HUES64 (cell line): ENCODE measurements at regions not wholly inside any gene's neighbourhood (a gene's known extent, or its start where the extent isn't known, plus 50 kb on each side); places are given as distances from the start of the nearest gene placed in this dataset.
"Not testable (repeated sequence)": the region's sequence is repeated elsewhere in the genome, so short reads cannot be mapped to it uniquely, and the experiment has no call there.

Experiments
- H3K27ac ChIP-seq: 2 replicates; pipeline ENCODE4 v1.7.0; 2013; ENCODE audit warnings: low read depth, low read length, inconsistent platforms
- H3K27me3 ChIP-seq: 2 replicates; pipeline ENCODE4 v1.6.1; 2013; ENCODE audit warnings: mild to moderate bottlenecking, low read length; ENCODE audit not compliant: insufficient read depth
- H3K36me3 ChIP-seq: 2 replicates; pipeline ENCODE4 v1.6.1; 2013; ENCODE audit warnings: mild to moderate bottlenecking, low read length; ENCODE audit not compliant: insufficient read depth
- H3K4me1 ChIP-seq: 2 replicates; pipeline ENCODE4 v1.6.1; 2013; ENCODE audit warnings: mild to moderate bottlenecking, low read length, moderate library complexity; ENCODE audit not compliant: insufficient read depth
- H3K4me3 ChIP-seq: 2 replicates; pipeline ENCODE4 v1.5.1; 2013; ENCODE audit warnings: mild to moderate bottlenecking, low read length, moderate library complexity
- H3K9ac ChIP-seq: 2 replicates; pipeline ENCODE4 v1.6.1; 2013; ENCODE audit warnings: mild to moderate bottlenecking, low read depth, low read length
- H3K9me3 ChIP-seq: 2 replicates; pipeline ENCODE4 v1.6.1; 2013; ENCODE audit warnings: low read depth, low read length; ENCODE audit not compliant: insufficient read depth
- WGBS: fragments of 150-250, 120-280 bp; methylation state at CpG from one replicate; pipeline ENCODE4 v1.1.7; 2013; ENCODE audit warnings: missing lambda C conversion rate; 5-methylcytosine and 5-hydroxymethylcytosine counted together

- not testable (repeated sequence) for H3K27me3 ChIP-seq
These were observed 342.4 kb downstream of the RPS29 start for GRCh38 chr14:49243777-49244176.

GRCh38 chr14:49240383-49240782 lies 345.8 kb downstream of the RPS29 start:
- Histone ChIP-seq H3K36me3 (no peaks in the 10 kb centered on the region), H3K27ac (no peak overlapping the region), H3K27me3 (no peaks in the 10 kb centered on the region), H3K4me3 (no peak overlapping the region), H3K4me1 (no peaks in the 10 kb centered on the region), H3K9me3 (peaks cover 15% of the 10 kb centered on the region), H3K9ac (no peak overlapping the region)
- 85% methylated on average over 4 of the region's 4 CpGs for WGBS

More at GRCh38 chr14:49243777-49244176, 342.4 kb downstream of the RPS29 start:
- not testable (repeated sequence) for H3K27ac ChIP-seq, H3K36me3 ChIP-seq, H3K4me1 ChIP-seq, H3K9me3 ChIP-seq, H3K9ac ChIP-seq, H3K4me3 ChIP-seq
- WGBS = 93% methylated on average over 5 of the region's 5 CpGs

DNA sequence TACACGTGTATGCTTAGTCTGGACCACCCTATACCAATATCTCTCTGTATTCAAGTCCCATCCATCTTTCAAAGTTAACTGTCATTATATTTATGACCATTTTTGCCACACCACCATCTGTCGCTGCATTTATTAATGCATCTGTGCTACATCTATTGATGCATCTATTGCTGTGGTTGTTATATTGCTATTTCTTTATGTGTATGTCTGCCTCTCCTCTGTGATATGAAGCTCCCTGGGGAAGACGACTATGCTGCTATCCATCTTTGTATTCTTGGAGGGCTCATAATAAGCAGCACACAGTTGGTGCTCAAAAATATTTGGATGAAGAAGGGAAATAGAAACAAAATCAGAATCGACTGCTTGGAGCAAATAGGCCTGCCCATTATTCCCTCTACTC lies 357.6 kb downstream of the RPS29 start:
- no peaks in the 10 kb centered on the region for H3K27me3 ChIP-seq
- H3K4me3 ChIP-seq = no peak overlapping the region
- no peaks in the 10 kb centered on the region for H3K9me3 ChIP-seq
- no peak overlapping the region for H3K9ac ChIP-seq
- H3K27ac ChIP-seq = no peak overlapping the region
- H3K4me1 ChIP-seq = no peaks in the 10 kb centered on the region
- 91% methylated on average over 4 of the region's 4 CpGs for WGBS
- H3K36me3 ChIP-seq = no peaks in the 10 kb centered on the region

GRCh38 chr14:49221316-49221715 lies 364.9 kb downstream of the RPS29 start:
- Histone ChIP-seq H3K4me3 (no peak overlapping the region), H3K36me3 (no peaks in the 10 kb centered on the region), H3K27ac (no peak overlapping the region), H3K9me3 (no peaks in the 10 kb centered on the region), H3K4me1 (no peaks in the 10 kb centered on the region), H3K27me3 (no peaks in the 10 kb centered on the region), H3K9ac (no peak overlapping the region)
- 94% methylated on average over 3 of the region's 3 CpGs for WGBS

- Histone ChIP-seq H3K4me1 (no peaks in the 10 kb centered on the region), H3K27ac (no peak overlapping the region), H3K9ac (no peak overlapping the region), H3K27me3 (no peaks in the 10 kb centered on the region), H3K4me3 (no peak overlapping the region), H3K9me3 (no peaks in the 10 kb centered on the region), H3K36me3 (no peaks in the 10 kb centered on the region)
- 90% methylated on average over 3 of the region's 3 CpGs for WGBS
These were observed 365.7 kb downstream of the RPS29 start for GRCh38 chr14:49220492-49220891.

- Histone ChIP-seq H3K27ac (no peak overlapping the region), H3K4me1 (no peaks in the 10 kb centered on the region), H3K9me3 (no peaks in the 10 kb centered on the region), H3K36me3 (no peaks in the 10 kb centered on the region), H3K9ac (no peak overlapping the region), H3K27me3 (no peaks in the 10 kb centered on the region), H3K4me3 (no peak overlapping the region)
- WGBS = 81% methylated on average over 5 of the region's 5 CpGs
These were observed 367.6 kb downstream of the RPS29 start for GRCh38 chr14:49218436-49219092.

GRCh38 chr14:49212721-49213120 lies 373.5 kb downstream of the RPS29 start:
- Histone ChIP-seq H3K27me3 (no peaks in the 10 kb centered on the region), H3K9me3 (no peaks in the 10 kb centered on the region), H3K27ac (no peak overlapping the region), H3K36me3 (no peaks in the 10 kb centered on the region), H3K4me1 (no peaks in the 10 kb centered on the region), H3K4me3 (no peak overlapping the region), H3K9ac (no peak overlapping the region)
- WGBS = 86% methylated on average over 4 of the region's 4 CpGs

DNA sequence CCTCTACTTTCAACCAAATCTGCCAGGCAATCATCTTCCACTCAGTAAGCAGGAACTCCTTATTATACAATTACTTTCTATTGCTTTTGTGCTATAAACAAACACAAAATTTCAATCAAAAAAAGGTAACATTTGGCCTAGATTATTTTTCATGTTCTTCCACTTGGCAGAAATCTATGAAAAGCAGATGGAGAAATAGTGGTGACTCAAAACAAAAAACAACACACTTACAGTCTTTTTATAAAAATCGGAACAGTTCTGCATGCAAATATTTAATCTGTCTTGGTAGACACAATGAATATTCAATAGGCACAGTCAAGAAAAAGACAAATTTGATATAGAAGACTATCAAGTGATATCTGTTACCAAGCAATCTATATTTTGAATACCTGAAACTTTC lies 376.8 kb downstream of the RPS29 start:
- no peaks in the 10 kb centered on the region for H3K36me3 ChIP-seq

DNA sequence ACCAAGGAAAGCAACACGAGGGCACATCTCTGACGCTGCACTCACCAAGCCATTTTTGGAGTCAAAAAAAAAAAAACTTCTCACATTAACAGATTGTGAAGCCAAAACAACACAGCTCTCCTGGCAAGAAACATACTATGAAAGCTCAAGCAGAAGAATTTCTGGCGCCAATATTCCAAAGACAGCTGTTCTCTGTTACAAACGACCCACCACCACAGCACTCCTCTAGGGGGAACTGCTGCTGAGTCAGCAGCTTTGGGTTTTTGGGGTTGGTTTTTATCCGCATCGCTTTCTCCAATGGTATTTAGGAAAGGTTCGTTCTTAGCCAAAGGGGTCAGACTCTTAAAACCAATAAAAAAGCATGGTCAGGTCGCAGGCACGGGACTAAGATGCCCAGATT lies 379.4 kb downstream of the RPS29 start:
- Histone ChIP-seq H3K27me3 (no peaks in the 10 kb centered on the region), H3K4me1 (no peaks in the 10 kb centered on the region), H3K36me3 (no peaks in the 10 kb centered on the region), H3K9me3 (no peaks in the 10 kb centered on the region), H3K9ac (no peak overlapping the region), H3K4me3 (no peak overlapping the region), H3K27ac (no peak overlapping the region)
- WGBS = 91% methylated on average over 9 of the region's 9 CpGs

More for the DNA sequence above, 376.8 kb downstream of the RPS29 start:
- H3K9ac ChIP-seq = no peak overlapping the region
- no peaks in the 10 kb centered on the region for H3K4me1 ChIP-seq
- H3K27me3 ChIP-seq = no peaks in the 10 kb centered on the region
- WGBS = 100% methylated on average over 1 of the region's 1 CpG
- no peak overlapping the region for H3K4me3 ChIP-seq
- H3K27ac ChIP-seq = no peak overlapping the region
- no peaks in the 10 kb centered on the region for H3K9me3 ChIP-seq

DNA sequence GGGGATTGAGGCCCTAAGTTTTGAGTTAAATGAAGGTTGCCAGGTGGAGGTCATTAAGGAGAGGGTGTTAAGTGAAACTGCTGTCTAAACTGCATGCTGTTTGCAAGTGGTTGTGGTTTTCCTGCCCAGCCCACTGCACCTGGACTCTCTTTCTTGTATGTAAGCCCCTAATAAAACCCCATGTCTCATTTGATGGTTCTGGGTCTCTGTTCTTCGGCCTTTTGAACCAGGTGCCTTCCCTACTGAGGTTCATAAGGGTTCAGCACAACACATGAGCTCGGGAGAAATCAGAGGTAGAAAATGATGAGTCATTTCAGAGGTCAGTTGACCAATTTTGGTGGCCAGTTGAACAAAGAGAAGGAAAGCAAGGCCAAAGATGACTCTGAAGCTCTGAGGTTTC lies 382.5 kb downstream of the RPS29 start:
- no peaks in the 10 kb centered on the region for H3K9me3 ChIP-seq
- H3K36me3 ChIP-seq = no peaks in the 10 kb centered on the region
- no peak overlapping the region for H3K4me3 ChIP-seq
- 90% methylated on average over 2 of the region's 2 CpGs for WGBS
- no peaks in the 10 kb centered on the region for H3K4me1 ChIP-seq
- H3K9ac ChIP-seq = no peak overlapping the region
- H3K27ac ChIP-seq = no peak overlapping the region
- no peaks in the 10 kb centered on the region for H3K27me3 ChIP-seq

GRCh38 chr14:49199159-49199558 lies 387.0 kb downstream of the RPS29 start:
- H3K4me1 ChIP-seq = no peaks in the 10 kb centered on the region
- no peak overlapping the region for H3K27ac ChIP-seq
- no peaks in the 10 kb centered on the region for H3K36me3 ChIP-seq
- H3K9me3 ChIP-seq = no peaks in the 10 kb centered on the region
- H3K27me3 ChIP-seq = no peaks in the 10 kb centered on the region
- 94% methylated on average over 4 of the region's 4 CpGs for WGBS
- no peak overlapping the region for H3K4me3 ChIP-seq
- no peak overlapping the region for H3K9ac ChIP-seq

GRCh38 chr14:49196327-49196726 lies 389.9 kb downstream of the RPS29 start:
- no peak overlapping the region for H3K27ac ChIP-seq
- H3K4me1 ChIP-seq = no peaks in the 10 kb centered on the region
- no peaks in the 10 kb centered on the region for H3K36me3 ChIP-seq
- H3K9ac ChIP-seq = no peak overlapping the region
- no peaks in the 10 kb centered on the region for H3K27me3 ChIP-seq
- H3K9me3 ChIP-seq = no peaks in the 10 kb centered on the region
- WGBS = 89% methylated on average over 1 of the region's 1 CpG
- no peak overlapping the region for H3K4me3 ChIP-seq
